Ovary (tissue), 3 donors: ENCODE measurements at regions not wholly inside any gene's neighbourhood (a gene's known extent, or its start where the extent isn't known, plus 50 kb on each side); places are given as distances from the start of the nearest gene placed in this dataset.

Experiments
- CTCF ChIP-seq, 3 donors: fragments of 450-650 bp in 2 of 3; fragments of 200-600 bp in 1 of 3; IDR thresholded peaks; one replicate each; pipeline versions ENCODE4 v1.5.1 to v1.8.0; 2016 to 2022; ENCODE audit warnings: antibody characterized with exemption in 3 of 3, mild to moderate bottlenecking in 1 of 3
- EP300 ChIP-seq: sonication (generic); formaldehyde crosslinking; IDR thresholded peaks from one replicate; pipeline ENCODE4 v1.6.1; 2017; ENCODE audit warnings: antibody characterized with exemption
- POLR2A ChIP-seq: fragments of 450-650 bp; IDR thresholded peaks from one replicate; pipeline ENCODE4 v1.6.1; 2017; ENCODE audit warnings: antibody characterized with exemption, mild to moderate bottlenecking, moderate library complexity
- donor health status: DM: no; HTN: no; CAD: no.

GRCh38 chr14:87432698-87433097, 560.3 kb downstream of the GALC start:
- TF ChIP-seq POLR2A (no peak), CTCF (IDR thresholded peaks at IDR 0.05) (no peak), EP300 (no peak)
